Endothelial cell of umbilical vein (primary cell): ENCODE measurements at regions not wholly inside any gene's neighbourhood (a gene's known extent, or its start where the extent isn't known, plus 50 kb on each side); places are given as distances from the start of the nearest gene placed in this dataset.

Experiments
- BruUV-seq: library from RNA; stranded (reverse); fragments of 400-500 nt; replicated peaks from 2 replicates; lab custom pipeline; 2021; lab: Mats Ljungman, UMichigan
- CTCF ChIA-PET: fragments of 300-600, 350-600 bp; sonication (Branson Sonifier 250); formaldehyde crosslinking; loops from one replicate; lab custom pipeline; 2021; ENCODE audit warnings: antibody characterized with exemption, inconsistent platforms; lab: Charles Lee
- POLR2A ChIA-PET: fragments of 300-600, 350-600 bp; sonication (Branson Sonifier 250); formaldehyde crosslinking; loops from one replicate; lab custom pipeline; 2021; ENCODE audit warnings: antibody characterized with exemption, inconsistent platforms; lab: Charles Lee
- DNase-seq: peaks from one replicate; pipeline ENCODE4 v3.0.0-alpha.2; 2011; ENCODE audit warnings: low read depth, low spot score
- FAIRE-seq: peaks from 2 replicates; lab custom pipeline; 2011; peaks lifted over from hg19 to GRCh38; lab: Jason Lieb, UNC
- H2AFZ ChIP-seq: 2 replicates; pipeline ENCODE4 v1.6.0; 2012; ENCODE audit warnings: low read depth, low read length, control low read depth, inconsistent platforms
- H3K27ac ChIP-seq: 2 replicates; pipeline ENCODE4 v1.5.1; 2011; ENCODE audit warnings: low read depth, mild to moderate bottlenecking, control low read depth, low read length, moderate library complexity; ENCODE audit not compliant: insufficient read depth
- H3K27me3 ChIP-seq, 2 experiments: 2 replicates each; pipeline versions ENCODE4 v1.6.0 to v1.6.1; 2011; ENCODE audit warnings: low read length in 2 of 2, mixed read lengths in 1 of 2; ENCODE audit not compliant: control insufficient read depth in 2 of 2, insufficient read depth in 2 of 2
- H3K36me3 ChIP-seq, 2 experiments: 2 replicates in 1 of 2; 3 replicates in 1 of 2; pipeline ENCODE4 v1.5.1; 2011; ENCODE audit warnings: low read length in 2 of 2, mild to moderate bottlenecking in 1 of 2, moderate library complexity in 1 of 2; ENCODE audit not compliant: control insufficient read depth in 2 of 2, insufficient read depth in 2 of 2; ENCODE audit errors: extremely low read depth in 1 of 2
- H3K4me1 ChIP-seq: 3 replicates; pipeline ENCODE4 v1.5.1; 2011; ENCODE audit warnings: mild to moderate bottlenecking, low read length; ENCODE audit not compliant: control insufficient read depth, insufficient read depth; ENCODE audit errors: extremely low read depth
- H3K4me2 ChIP-seq: 2 replicates; pipeline ENCODE4 v1.6.1; 2011; ENCODE audit warnings: low read length, control low read depth, mixed read lengths; ENCODE audit not compliant: insufficient read depth
- H3K4me3 ChIP-seq, 3 experiments: fragments of 200-600 bp in 1 of 3; sonication (generic), shearing (Covaris generic) in 1 of 3; replicated peaks in 1 of 3; 2 replicates each; pipeline ENCODE4 v1.5.1; 2011 to 2016; ENCODE audit warnings: control low read depth in 3 of 3, low read length in 3 of 3, mild to moderate bottlenecking in 2 of 3, inconsistent platforms in 1 of 3, low read depth in 1 of 3, moderate library complexity in 1 of 3; ENCODE audit not compliant: insufficient read depth in 1 of 3
- H3K79me2 ChIP-seq: 2 replicates; pipeline ENCODE4 v1.6.0; 2012; ENCODE audit warnings: low read length, inconsistent platforms; ENCODE audit not compliant: control insufficient read depth, insufficient read depth
- H3K9ac ChIP-seq: replicated peaks from 2 replicates; pipeline ENCODE3; 2011; ENCODE audit warnings: low read length, control low read depth; ENCODE audit not compliant: insufficient read depth; ENCODE audit errors: extremely low read depth
- H3K9me1 ChIP-seq: replicated peaks from 3 replicates; pipeline ENCODE4 v1.6.0; 2011; ENCODE audit warnings: mild to moderate bottlenecking, low read length; ENCODE audit not compliant: control insufficient read depth, insufficient read depth; ENCODE audit errors: extremely low read depth
- H3K9me3 ChIP-seq: replicated peaks from 2 replicates; pipeline ENCODE4 v1.5.1; 2012; ENCODE audit warnings: low read length, inconsistent platforms; ENCODE audit not compliant: control insufficient read depth, insufficient read depth
- H4K20me1 ChIP-seq: replicated peaks from 2 replicates; pipeline ENCODE3; 2011; ENCODE audit warnings: mild to moderate bottlenecking, low read length; ENCODE audit not compliant: control insufficient read depth, insufficient read depth; ENCODE audit errors: extremely low read depth
- EZH2 ChIP-seq: IDR thresholded peaks from 2 replicates; pipeline ENCODE4 v1.6.1; 2012; ENCODE audit warnings: borderline replicate concordance, low read depth, mild to moderate bottlenecking, moderate library complexity, low read length, inconsistent platforms; ENCODE audit not compliant: severe bottlenecking
- FOS ChIP-seq: IDR thresholded peaks from 2 replicates; pipeline ENCODE4 v1.6.1; 2011; ENCODE audit warnings: mild to moderate bottlenecking, low read length, moderate library complexity, borderline replicate concordance; ENCODE audit not compliant: insufficient read depth
- GATA2 ChIP-seq: IDR thresholded peaks from 2 replicates; pipeline ENCODE4 v1.7.0; 2011; ENCODE audit warnings: low read depth, mild to moderate bottlenecking, moderate library complexity, mixed read lengths, low read length; ENCODE audit not compliant: insufficient read length, insufficient read depth
- JUN ChIP-seq: IDR thresholded peaks from 2 replicates; pipeline ENCODE4 v1.6.1; 2011; ENCODE audit warnings: borderline replicate concordance, low read depth; ENCODE audit not compliant: insufficient read length, insufficient read depth
- MYC ChIP-seq: IDR thresholded peaks from one replicate; pipeline ENCODE4 v1.6.1; 2011; ENCODE audit warnings: mild to moderate bottlenecking, low read depth, low read length
- POLR2A ChIP-seq: IDR thresholded peaks from 2 replicates; pipeline ENCODE4 v1.6.1; 2012; ENCODE audit warnings: low read depth, mild to moderate bottlenecking, control low read depth, low read length
- POLR2AphosphoS5 ChIP-seq: IDR thresholded peaks from 2 replicates; pipeline ENCODE4 v1.6.1; 2012; ENCODE audit warnings: low read depth, mild to moderate bottlenecking, control low read depth, low read length, moderate library complexity; ENCODE audit not compliant: insufficient read depth
- dilution Hi-C: fragments of 300-500 bp; cut with MboI; formaldehyde crosslinking; loops from one replicate; pipeline ENCODE4 v1.15.0; 2019; ENCODE audit warnings: low sequenced_read_pairs; ENCODE audit not compliant: extremely low pct_ligation_motif_present
- intact Hi-C: fragments of 100-400 bp; cut with micrococcal nuclease; formaldehyde crosslinking; loops from one replicate; pipeline ENCODE4 v1.10.0; 2022
- TF ChIP-seq, protein P1 (sequence below): IDR thresholded peaks from 2 replicates; pipeline ENCODE4 v1.6.1; 2011; ENCODE audit not compliant: insufficient read depth, insufficient read length
- TF ChIP-seq, protein P2 (sequence below), 2 donors: IDR thresholded peaks; 1 replicate in 1 of 2; 2 replicates in 1 of 2; pipeline ENCODE4 v1.5.1; 2011; ENCODE audit warnings: low read length in 2 of 2, mild to moderate bottlenecking in 2 of 2, moderate library complexity in 2 of 2, control low read depth in 1 of 2, inconsistent platforms in 1 of 2, low read depth in 1 of 2; ENCODE audit not compliant: insufficient read depth in 1 of 2; ENCODE audit errors: extremely low read depth in 1 of 2

DNA sequence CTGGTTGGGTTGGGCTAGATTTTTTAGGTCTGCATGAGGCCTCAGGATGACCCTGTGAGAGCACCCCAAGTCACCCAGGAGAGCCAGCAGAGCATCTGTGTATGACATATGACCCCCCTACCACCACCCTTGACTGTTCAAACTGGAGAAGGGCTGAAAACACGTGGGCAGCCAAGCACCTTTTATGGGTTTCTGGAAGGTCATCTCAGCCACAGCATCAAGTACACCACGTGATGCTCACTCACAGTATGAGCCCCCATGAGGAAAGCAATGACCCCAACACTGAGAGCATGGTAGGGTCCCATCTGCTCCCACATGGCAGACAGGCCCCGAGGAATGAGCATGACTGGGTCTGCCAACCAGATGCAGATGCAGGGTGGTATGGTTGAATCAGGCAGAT is 149.4 kb upstream of the GDF10 start:
- no peak for FAIRE-seq

More for the DNA sequence above, 149.4 kb upstream of the GDF10 start:
- Histone ChIP-seq H3K27ac (no peak overlapping the region), H3K4me2 (no peak overlapping the region), H3K27me3 (no peaks in the 10 kb centered on the region), H3K36me3 (no peaks in the 10 kb centered on the region), H2AFZ (no peak overlapping the region), H3K4me1 (no peaks in the 10 kb centered on the region), H3K9me3 (no peaks in the 10 kb centered on the region), H3K79me2 (no peaks in the 10 kb centered on the region), H3K9ac (no peak overlapping the region), H3K9me1 (no peaks in the 10 kb centered on the region), H4K20me1 (no peaks in the 10 kb centered on the region), H3K4me3 (no peak overlapping the region)
- no peak for DNase-seq
- no peak for TF ChIP-seq FOS
- TF ChIP-seq JUN, result no peak
- no peak for TF ChIP-seq POLR2A
- TF ChIP-seq GATA2, result no peak
- TF ChIP-seq, protein P1, sequence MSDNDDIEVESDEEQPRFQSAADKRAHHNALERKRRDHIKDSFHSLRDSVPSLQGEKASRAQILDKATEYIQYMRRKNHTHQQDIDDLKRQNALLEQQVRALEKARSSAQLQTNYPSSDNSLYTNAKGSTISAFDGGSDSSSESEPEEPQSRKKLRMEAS, result no peak
- TF ChIP-seq POLR2AphosphoS5, result no peak
- TF ChIP-seq MYC, result no peak
- TF ChIP-seq EZH2, result no peak
- TF ChIP-seq, protein P2, sequence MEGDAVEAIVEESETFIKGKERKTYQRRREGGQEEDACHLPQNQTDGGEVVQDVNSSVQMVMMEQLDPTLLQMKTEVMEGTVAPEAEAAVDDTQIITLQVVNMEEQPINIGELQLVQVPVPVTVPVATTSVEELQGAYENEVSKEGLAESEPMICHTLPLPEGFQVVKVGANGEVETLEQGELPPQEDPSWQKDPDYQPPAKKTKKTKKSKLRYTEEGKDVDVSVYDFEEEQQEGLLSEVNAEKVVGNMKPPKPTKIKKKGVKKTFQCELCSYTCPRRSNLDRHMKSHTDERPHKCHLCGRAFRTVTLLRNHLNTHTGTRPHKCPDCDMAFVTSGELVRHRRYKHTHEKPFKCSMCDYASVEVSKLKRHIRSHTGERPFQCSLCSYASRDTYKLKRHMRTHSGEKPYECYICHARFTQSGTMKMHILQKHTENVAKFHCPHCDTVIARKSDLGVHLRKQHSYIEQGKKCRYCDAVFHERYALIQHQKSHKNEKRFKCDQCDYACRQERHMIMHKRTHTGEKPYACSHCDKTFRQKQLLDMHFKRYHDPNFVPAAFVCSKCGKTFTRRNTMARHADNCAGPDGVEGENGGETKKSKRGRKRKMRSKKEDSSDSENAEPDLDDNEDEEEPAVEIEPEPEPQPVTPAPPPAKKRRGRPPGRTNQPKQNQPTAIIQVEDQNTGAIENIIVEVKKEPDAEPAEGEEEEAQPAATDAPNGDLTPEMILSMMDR (IDR thresholded peaks at IDR 0.05; ENCODE audit: extremely low read depth in 1 of 2, insufficient read depth in 1 of 2, low read depth in 1 of 2, low read length in 2 of 2), result no peak
- ChIA-PET POLR2A (no interaction called here), CTCF (no interaction called here)
- intact Hi-C loops, result no loop called here
- dilution Hi-C loops, result no loop called here
- BruUV-seq, result no TSS peak
